CD4-positive, alpha-beta memory T cell (primary cell): ENCODE measurements at regions not wholly inside any gene's neighbourhood (a gene's known extent, or its start where the extent isn't known, plus 50 kb on each side); places are given as distances from the start of the nearest gene placed in this dataset.

Source experiments
- CTCF ChIA-PET: fragments of 350-600 bp; sonication (Branson Sonifier 250); formaldehyde crosslinking; loops from one replicate; lab custom pipeline; 2021; ENCODE audit warnings: inconsistent platforms; ENCODE audit not compliant: partially characterized antibody; lab: Charles Lee
- POLR2A ChIA-PET: fragments of 350-600 bp; sonication (Branson Sonifier 250); formaldehyde crosslinking; loops from one replicate; lab custom pipeline; 2021; ENCODE audit not compliant: partially characterized antibody; lab: Charles Lee
- DNase-seq, 5 donors: peaks; one replicate each; pipeline versions ENCODE4 v3.0.0 to v3.0.0-alpha.2; 2020 to 2022; ENCODE audit warnings: mixed read lengths in 1 of 5
- H3K27ac ChIP-seq: one replicate; pipeline ENCODE4 v1.7.0; 2013; ENCODE audit warnings: low read depth, low read length
- H3K27me3 ChIP-seq: 2 replicates; pipeline ENCODE4 v1.7.0; 2013; ENCODE audit warnings: mild to moderate bottlenecking, low read length, moderate library complexity; ENCODE audit not compliant: insufficient read depth
- H3K36me3 ChIP-seq: 2 replicates; pipeline ENCODE4 v1.7.0; 2013; ENCODE audit warnings: mild to moderate bottlenecking, low read length, moderate library complexity; ENCODE audit not compliant: insufficient read depth
- H3K4me1 ChIP-seq: 2 replicates; pipeline ENCODE4 v1.7.0; 2013; ENCODE audit warnings: mild to moderate bottlenecking, low read length, moderate library complexity; ENCODE audit not compliant: insufficient read depth
- H3K4me3 ChIP-seq, 2 donors: one replicate each; pipeline ENCODE4 v1.7.0; 2013; ENCODE audit warnings: low read length in 2 of 2, mild to moderate bottlenecking in 1 of 2
- H3K9me3 ChIP-seq, 2 donors: one replicate each; pipeline ENCODE4 v1.7.0; 2013; ENCODE audit warnings: low read length in 2 of 2, control low read depth in 1 of 2; ENCODE audit not compliant: control insufficient read depth in 1 of 2
- H3K27ac Mint-ChIP-seq, 7 donors: one replicate each; pipeline ENCODE4 v1.8.0; 2020 to 2021; ENCODE audit warnings: mixed read lengths in 7 of 7, mild to moderate bottlenecking in 6 of 7, inconsistent platforms in 3 of 7, moderate library complexity in 3 of 7
- H3K27me3 Mint-ChIP-seq, 2 donors: one replicate each; pipeline ENCODE4 v1.8.0; 2020 to 2021; ENCODE audit warnings: mixed read lengths in 2 of 2
- H3K36me3 Mint-ChIP-seq, 2 donors: one replicate each; pipeline ENCODE4 v1.8.0; 2020 to 2021; ENCODE audit warnings: mixed read lengths in 2 of 2, inconsistent platforms in 1 of 2, mild to moderate bottlenecking in 1 of 2
- H3K4me1 Mint-ChIP-seq, 4 donors: one replicate each; pipeline ENCODE4 v1.8.0; 2020 to 2021; ENCODE audit warnings: mixed read lengths in 4 of 4, mild to moderate bottlenecking in 1 of 4
- H3K4me3 Mint-ChIP-seq, 8 donors: one replicate each; pipeline ENCODE4 v1.8.0; 2020 to 2021; ENCODE audit warnings: mixed read lengths in 8 of 8, mild to moderate bottlenecking in 7 of 8, moderate library complexity in 6 of 8, inconsistent platforms in 3 of 8
- H3K9me3 Mint-ChIP-seq, 8 donors: one replicate each; pipeline ENCODE4 v1.8.0; 2020 to 2021; ENCODE audit warnings: mixed read lengths in 8 of 8, mild to moderate bottlenecking in 5 of 8, inconsistent platforms in 3 of 8, moderate library complexity in 1 of 8
- intact Hi-C: fragments of 100-400 bp; cut with micrococcal nuclease; formaldehyde crosslinking; loops from one replicate; pipeline ENCODE4 v1.15.1; 2023

DNA sequence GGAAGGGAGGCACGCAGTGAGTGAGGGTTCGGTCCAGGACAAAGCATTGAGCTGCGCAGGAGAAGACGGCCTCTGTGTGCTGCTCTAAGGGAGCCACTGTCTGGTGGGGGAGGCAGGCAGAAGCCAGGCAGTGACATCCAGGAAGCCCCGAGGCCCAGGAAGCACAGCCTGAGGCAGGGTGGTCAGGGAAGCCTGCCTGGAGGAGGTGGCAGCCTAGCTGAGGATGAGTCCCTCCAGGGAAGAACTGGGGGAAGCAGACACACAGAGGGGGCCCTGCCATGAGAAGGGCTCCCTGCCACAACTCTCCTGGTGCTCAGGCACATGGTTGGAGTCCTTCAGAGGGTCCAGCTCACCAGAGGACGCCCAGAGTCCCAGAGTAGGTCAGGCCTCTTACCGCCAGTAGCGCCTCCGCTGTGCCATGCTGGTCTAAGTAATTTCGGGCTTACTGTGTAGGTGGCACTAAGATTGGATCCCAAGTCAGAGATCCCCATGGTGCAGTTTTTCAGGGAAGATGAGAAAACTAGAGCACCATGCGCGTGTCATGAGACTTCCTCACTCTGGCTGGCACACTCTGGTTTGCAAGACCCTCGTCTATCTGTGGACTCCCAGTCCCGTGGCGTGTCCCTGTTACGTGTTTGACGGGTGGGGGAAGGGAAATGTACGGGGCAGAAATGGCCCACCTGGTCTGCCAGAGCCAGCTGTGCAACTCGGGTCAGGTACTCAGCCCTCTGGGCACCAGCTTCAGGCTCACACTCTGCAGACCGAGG lies 887.2 kb downstream of the BRD1 start:
- no peaks in the 10 kb centered on the region for H3K4me1 ChIP-seq
- H3K27me3 ChIP-seq, result no peaks in the 10 kb centered on the region
- H3K36me3 ChIP-seq, result no peaks in the 10 kb centered on the region
- H3K9me3 Mint-ChIP-seq, result peaks cover 0 to 10% (median 3%) of the 10 kb centered on the region in 8 donors
- ChIA-PET POLR2A (no interaction called here), CTCF (no interaction called here)
- intact Hi-C loops, result no loop called here
- H3K4me1 Mint-ChIP-seq, result no peaks in the 10 kb centered on the region
- no peak overlapping the region for H3K4me3 Mint-ChIP-seq
- peaks cover 0 to 5% of the 10 kb centered on the region in 2 donors for H3K9me3 ChIP-seq
- DNase-seq, result no peak
- no peak overlapping the region for H3K27ac Mint-ChIP-seq
- no peak overlapping the region for H3K27ac ChIP-seq
- H3K4me3 ChIP-seq, result no peak overlapping the region
- H3K27me3 Mint-ChIP-seq, result peaks cover 8 to 9% of the 10 kb centered on the region in 2 donors
- no peaks in the 10 kb centered on the region for H3K36me3 Mint-ChIP-seq

DNA sequence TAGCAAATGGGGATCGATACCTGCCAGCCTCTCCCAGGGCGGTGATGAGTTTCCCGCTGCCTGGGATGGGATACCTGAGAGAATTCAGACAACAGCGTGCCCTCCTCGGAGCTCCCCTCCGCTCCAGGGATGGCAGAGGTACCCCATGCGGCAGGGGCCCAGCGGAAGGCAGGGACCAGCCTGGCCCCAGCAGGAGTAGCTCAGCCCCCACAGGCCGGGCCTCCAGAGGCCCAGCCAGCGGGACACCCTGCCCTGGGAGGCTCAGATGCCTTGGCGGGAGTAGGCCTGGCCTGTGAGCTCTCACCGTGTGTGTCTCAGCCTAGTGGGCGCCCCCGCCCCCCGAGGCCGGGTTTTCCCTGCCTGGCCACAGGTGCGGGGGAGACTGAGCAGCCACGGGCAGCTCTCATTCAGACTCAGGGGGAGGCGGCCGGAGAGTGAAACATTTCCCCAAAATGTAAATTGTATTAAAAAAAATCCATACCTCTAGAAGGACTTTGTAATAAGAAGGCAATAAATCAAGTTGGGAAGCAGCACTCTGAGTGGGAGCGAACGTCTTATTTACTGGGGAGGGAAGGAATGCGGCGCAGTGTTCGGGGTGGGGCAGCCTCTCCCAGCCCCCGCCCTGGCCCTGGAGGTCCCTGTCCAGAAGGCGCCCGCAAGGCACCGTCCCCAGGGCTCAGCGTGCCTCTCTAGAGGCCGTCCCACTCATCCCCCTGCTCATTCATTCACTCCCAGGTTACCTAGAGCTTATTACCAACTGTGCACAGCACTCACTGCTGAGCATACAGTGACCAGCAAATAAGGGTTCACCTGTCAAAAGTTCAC lies 888.0 kb downstream of the BRD1 start:
- Histone ChIP-seq H3K36me3 (no peaks in the 10 kb centered on the region), H3K27ac (no peak overlapping the region), H3K4me3 (no peak overlapping the region), H3K27me3 (no peaks in the 10 kb centered on the region), H3K4me1 (no peaks in the 10 kb centered on the region), H3K9me3 (peaks cover 0 to 5% of the 10 kb centered on the region in 2 donors)
- Mint-ChIP-seq H3K9me3 (peaks cover 0 to 18% (median 8%) of the 10 kb centered on the region in 8 donors), H3K36me3 (no peaks in the 10 kb centered on the region), H3K4me3 (no peak overlapping the region), H3K4me1 (no peaks in the 10 kb centered on the region), H3K27ac (no peak overlapping the region), H3K27me3 (peaks cover 8 to 11% of the 10 kb centered on the region in 2 donors)
- CTCF ChIA-PET, result no interaction called here
- intact Hi-C loops, result no loop called here
- POLR2A ChIA-PET, result no interaction called here
- DNase-seq, result no peak

DNA sequence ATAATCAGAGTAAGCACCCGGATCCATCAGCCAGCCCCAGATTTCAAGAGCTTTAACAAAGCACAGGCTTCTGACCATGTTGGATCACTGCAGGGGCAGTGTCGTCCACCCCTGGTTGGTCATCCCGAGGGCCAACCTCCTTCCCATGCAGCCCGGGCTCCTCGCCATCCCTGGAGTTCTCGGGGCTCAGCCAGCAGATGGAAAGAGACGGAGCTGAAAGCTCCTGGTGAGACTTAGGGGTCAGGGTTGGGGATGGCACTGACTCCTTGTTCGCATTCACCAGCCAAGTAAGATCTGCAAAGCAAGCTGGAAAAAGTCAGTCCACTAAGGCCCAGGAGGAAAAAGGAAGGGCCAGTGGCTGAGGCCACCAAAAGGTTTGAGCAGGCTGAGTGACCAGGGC lies 888.9 kb downstream of the BRD1 start:
- H3K27me3 Mint-ChIP-seq, result peaks cover 8 to 11% of the 10 kb centered on the region in 2 donors
- no peaks in the 10 kb centered on the region for H3K27me3 ChIP-seq
- peaks cover 0 to 21% (median 10%) of the 10 kb centered on the region in 8 donors for H3K9me3 Mint-ChIP-seq
- no peak overlapping the region for H3K27ac ChIP-seq
- H3K27ac Mint-ChIP-seq, result peak overlapping the region in 1 of 7 donors; percentile 2
- no peaks in the 10 kb centered on the region for H3K4me1 Mint-ChIP-seq
- no peaks in the 10 kb centered on the region for H3K36me3 ChIP-seq
- no peaks in the 10 kb centered on the region for H3K36me3 Mint-ChIP-seq
- CTCF ChIA-PET, result no interaction called here
- H3K9me3 ChIP-seq, result peaks cover 0 to 5% of the 10 kb centered on the region in 2 donors
- no peak overlapping the region for H3K4me3 Mint-ChIP-seq
- H3K4me3 ChIP-seq, result no peak overlapping the region
- intact Hi-C loops, result no loop called here
- no peak for DNase-seq
- POLR2A ChIA-PET, result no interaction called here
- H3K4me1 ChIP-seq, result no peaks in the 10 kb centered on the region

DNA sequence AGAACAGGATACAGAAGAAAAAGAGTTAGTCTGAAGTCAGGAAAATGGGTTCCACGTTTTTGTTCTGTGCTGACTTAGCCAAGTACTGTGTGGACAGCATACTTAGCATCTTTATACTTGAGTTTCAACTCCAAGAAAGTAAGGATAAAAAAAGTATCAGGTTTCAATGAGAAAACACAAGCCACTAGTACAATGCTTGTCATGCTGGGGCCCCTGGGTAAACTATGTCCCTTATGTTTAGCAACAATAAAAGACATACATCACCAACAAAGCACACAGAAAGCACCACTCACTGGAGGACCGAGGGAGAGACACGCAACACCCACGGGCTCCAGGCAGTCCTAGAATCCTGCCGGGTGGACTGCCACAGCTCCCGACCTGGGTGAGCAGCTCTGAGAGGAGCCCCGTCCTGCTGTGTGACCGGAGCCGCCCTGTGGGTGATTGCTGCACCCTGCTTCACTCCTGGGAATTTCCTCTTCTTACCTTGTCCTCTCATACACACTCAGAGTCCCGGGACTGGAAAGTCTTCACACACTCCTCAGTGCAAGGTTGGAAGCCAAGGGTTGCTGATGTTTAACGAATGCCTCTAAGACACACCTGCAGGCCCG lies 890.5 kb downstream of the BRD1 start:
- no peak overlapping the region for H3K27ac Mint-ChIP-seq
- no peaks in the 10 kb centered on the region for H3K36me3 Mint-ChIP-seq
- intact Hi-C loops, result no loop called here
- Histone ChIP-seq H3K9me3 (peaks cover 0 to 5% of the 10 kb centered on the region in 2 donors), H3K27me3 (no peaks in the 10 kb centered on the region), H3K27ac (no peak overlapping the region), H3K4me3 (no peak overlapping the region), H3K4me1 (no peaks in the 10 kb centered on the region), H3K36me3 (no peaks in the 10 kb centered on the region)
- H3K4me1 Mint-ChIP-seq, result no peaks in the 10 kb centered on the region
- POLR2A ChIA-PET, result no interaction called here
- peaks cover 12 to 17% of the 10 kb centered on the region in 2 donors for H3K27me3 Mint-ChIP-seq
- H3K9me3 Mint-ChIP-seq, result peaks cover 0 to 21% (median 10%) of the 10 kb centered on the region in 8 donors
- H3K4me3 Mint-ChIP-seq, result no peak overlapping the region
- CTCF ChIA-PET, result no interaction called here
- no peak for DNase-seq

DNA sequence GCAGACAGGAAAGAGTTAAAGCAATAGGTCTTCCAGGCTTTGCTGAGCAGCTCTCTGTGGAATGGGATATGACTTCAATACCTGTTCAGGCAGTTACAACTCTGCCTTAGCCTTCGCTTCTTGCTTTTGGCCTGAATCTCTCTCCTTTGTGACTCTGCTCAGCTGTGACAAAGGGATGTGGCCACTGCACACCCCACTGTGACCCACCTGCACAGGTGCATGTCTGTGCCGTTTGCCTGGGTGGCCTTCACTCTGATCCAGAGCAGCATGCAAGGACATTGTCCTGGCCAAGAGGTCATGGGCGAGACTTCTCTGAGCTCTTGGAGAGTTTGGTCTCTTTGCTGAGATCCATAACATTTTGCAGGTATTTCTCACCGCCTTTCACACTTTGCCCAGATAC lies 891.3 kb downstream of the BRD1 start:
- Mint-ChIP-seq H3K4me3 (no peak overlapping the region), H3K4me1 (no peaks in the 10 kb centered on the region), H3K9me3 (peaks cover 0 to 21% (median 10%) of the 10 kb centered on the region in 8 donors), H3K36me3 (no peaks in the 10 kb centered on the region), H3K27me3 (peaks cover 12 to 17% of the 10 kb centered on the region in 2 donors), H3K27ac (no peak overlapping the region)
- no peaks in the 10 kb centered on the region for H3K36me3 ChIP-seq
- ChIA-PET POLR2A (no interaction called here), CTCF (no interaction called here)
- no peaks in the 10 kb centered on the region for H3K27me3 ChIP-seq
- no peaks in the 10 kb centered on the region for H3K4me1 ChIP-seq
- intact Hi-C loops, result no loop called here
- no peak for DNase-seq
- no peak overlapping the region for H3K4me3 ChIP-seq
- H3K9me3 ChIP-seq, result peaks cover 0 to 5% of the 10 kb centered on the region in 2 donors
- H3K27ac ChIP-seq, result no peak overlapping the region

DNA sequence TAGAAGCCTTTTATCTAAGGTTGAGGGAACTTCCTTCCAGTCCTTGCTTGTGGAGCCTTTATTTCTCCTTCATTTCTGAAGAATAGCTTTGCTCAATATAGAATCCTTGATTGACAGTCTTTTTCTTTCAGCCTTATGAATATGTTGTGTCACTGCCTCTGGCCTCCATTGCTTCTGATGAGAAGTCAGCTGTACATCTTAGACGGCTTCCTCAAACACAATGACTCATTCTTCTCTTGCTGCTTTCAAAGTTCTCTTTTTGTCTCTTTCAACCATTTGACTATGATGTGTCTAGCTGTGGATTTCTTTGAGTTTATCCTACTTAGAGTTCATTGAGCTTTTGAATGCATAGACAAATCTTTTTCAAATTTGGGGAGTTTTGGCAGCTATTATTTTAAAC lies 893.2 kb downstream of the BRD1 start:
- no peaks in the 10 kb centered on the region for H3K36me3 Mint-ChIP-seq
- Histone ChIP-seq H3K27ac (no peak overlapping the region), H3K9me3 (peaks cover 0 to 5% of the 10 kb centered on the region in 2 donors), H3K36me3 (no peaks in the 10 kb centered on the region), H3K4me1 (no peaks in the 10 kb centered on the region), H3K27me3 (no peaks in the 10 kb centered on the region), H3K4me3 (no peak overlapping the region)
- H3K9me3 Mint-ChIP-seq, result peaks cover 0 to 21% (median 10%) of the 10 kb centered on the region in 8 donors
- CTCF ChIA-PET, result no interaction called here
- no peak for DNase-seq
- peaks cover 11 to 17% of the 10 kb centered on the region in 2 donors for H3K27me3 Mint-ChIP-seq
- H3K4me1 Mint-ChIP-seq, result no peaks in the 10 kb centered on the region
- H3K4me3 Mint-ChIP-seq, result peak overlapping the region in 1 of 8 donors; percentile 43
- H3K27ac Mint-ChIP-seq, result no peak overlapping the region
- POLR2A ChIA-PET, result no interaction called here
- intact Hi-C loops, result no loop called here

DNA sequence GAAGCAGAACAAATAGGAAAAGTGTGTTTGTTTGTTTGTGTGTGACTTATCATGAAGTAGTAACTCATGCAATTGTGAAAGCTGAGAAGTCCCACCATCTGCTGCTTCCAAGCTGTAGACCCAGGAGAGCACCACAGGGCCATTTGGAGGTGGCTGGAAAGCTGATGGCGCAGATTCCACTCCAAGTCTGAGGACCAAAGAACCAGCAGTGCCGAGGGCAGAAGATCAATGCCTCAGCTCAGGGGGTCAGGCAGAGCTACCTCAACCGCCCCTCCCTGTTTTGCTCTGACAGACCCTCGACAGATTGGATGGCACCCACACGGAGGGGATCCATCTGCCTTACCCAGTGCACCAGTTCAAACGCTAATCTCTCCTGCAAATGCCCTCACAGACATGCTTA lies 896.2 kb downstream of the BRD1 start:
- no peak overlapping the region for H3K27ac ChIP-seq
- peaks cover 0 to 16% (median 9%) of the 10 kb centered on the region in 8 donors for H3K9me3 Mint-ChIP-seq
- H3K4me1 ChIP-seq, result no peaks in the 10 kb centered on the region
- H3K36me3 Mint-ChIP-seq, result no peaks in the 10 kb centered on the region
- H3K9me3 ChIP-seq, result peaks cover 0 to 5% of the 10 kb centered on the region in 2 donors
- ChIA-PET CTCF (no interaction called here), POLR2A (no interaction called here)
- no peaks in the 10 kb centered on the region for H3K27me3 ChIP-seq
- H3K27me3 Mint-ChIP-seq, result peaks cover 9 to 11% of the 10 kb centered on the region in 2 donors
- no peak overlapping the region for H3K27ac Mint-ChIP-seq
- intact Hi-C loops, result no loop called here
- H3K4me3 Mint-ChIP-seq, result no peak overlapping the region
- no peak for DNase-seq
- no peak overlapping the region for H3K4me3 ChIP-seq
- no peaks in the 10 kb centered on the region for H3K4me1 Mint-ChIP-seq
- H3K36me3 ChIP-seq, result no peaks in the 10 kb centered on the region
